Activated CD4-positive, CD25-positive, alpha-beta regulatory T cell treated with anti-CD3 and anti-CD28 coated beads, Interleukin-2, amount 50 U/mL, for 16 hours (primary cell): ENCODE measurements at regions not wholly inside any gene's neighbourhood (a gene's known extent, or its start where the extent isn't known, plus 50 kb on each side); places are given as distances from the start of the nearest gene placed in this dataset.
"Not testable (repeated sequence)": the region's sequence is repeated elsewhere in the genome, so short reads cannot be mapped to it uniquely, and the experiment has no call there.

Experiments used
- DNase-seq: peaks from one replicate; pipeline ENCODE4 v3.0.0-alpha.2; 2020; ENCODE audit warnings: low read depth, low spot score

DNA sequence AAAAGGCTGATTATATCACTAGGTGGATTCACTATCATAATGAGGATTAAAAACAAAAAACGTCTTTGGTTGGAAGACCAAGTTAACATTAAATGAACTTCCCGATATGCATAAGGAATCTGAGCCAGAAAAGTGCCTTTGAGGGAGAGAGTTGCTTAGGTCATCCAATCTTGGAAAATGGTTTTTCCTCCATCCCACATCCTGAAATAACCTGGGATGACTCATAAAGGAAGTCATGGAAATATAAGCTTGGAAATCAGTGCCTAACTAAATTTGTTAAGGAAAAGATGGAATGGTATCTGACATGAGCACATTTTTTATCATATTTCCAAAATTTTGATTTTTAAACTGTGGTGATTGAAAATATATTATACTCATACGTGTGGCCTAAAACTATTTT lies 66.0 kb downstream of the KBTBD8 start:
- DNase-seq, result no peak

GRCh38 chr3:67067251-67067650 lies 69.1 kb downstream of the KBTBD8 start:
- no peak for DNase-seq

DNA sequence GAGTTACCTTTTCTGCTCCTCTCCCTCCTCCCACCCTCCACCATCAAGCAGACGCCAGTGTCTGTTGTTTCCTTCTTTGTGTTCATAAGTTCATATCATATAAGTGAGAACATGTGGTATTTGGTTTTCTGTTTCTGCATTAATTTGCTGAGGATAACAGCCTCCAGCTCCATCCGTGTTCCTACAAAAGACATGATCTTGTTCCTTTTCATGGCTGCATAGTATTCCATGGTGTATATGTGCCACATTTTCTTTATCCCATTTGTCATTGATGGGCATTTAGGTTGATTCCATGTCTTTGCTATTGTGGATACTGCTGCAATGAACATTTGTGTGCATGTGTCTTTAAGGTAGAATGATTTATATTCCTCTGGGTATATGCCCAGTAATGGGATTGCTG lies 74.5 kb downstream of the KBTBD8 start:
- not testable (repeated sequence) for DNase-seq

GRCh38 chr3:67073812-67074211 lies 75.7 kb downstream of the KBTBD8 start:
- no peak for DNase-seq

- no peak for DNase-seq
Observed at GRCh38 chr3:67075295-67075694, 77.2 kb downstream of the KBTBD8 start.

GRCh38 chr3:67076607-67077006 lies 78.5 kb downstream of the KBTBD8 start:
- no peak for DNase-seq

DNA sequence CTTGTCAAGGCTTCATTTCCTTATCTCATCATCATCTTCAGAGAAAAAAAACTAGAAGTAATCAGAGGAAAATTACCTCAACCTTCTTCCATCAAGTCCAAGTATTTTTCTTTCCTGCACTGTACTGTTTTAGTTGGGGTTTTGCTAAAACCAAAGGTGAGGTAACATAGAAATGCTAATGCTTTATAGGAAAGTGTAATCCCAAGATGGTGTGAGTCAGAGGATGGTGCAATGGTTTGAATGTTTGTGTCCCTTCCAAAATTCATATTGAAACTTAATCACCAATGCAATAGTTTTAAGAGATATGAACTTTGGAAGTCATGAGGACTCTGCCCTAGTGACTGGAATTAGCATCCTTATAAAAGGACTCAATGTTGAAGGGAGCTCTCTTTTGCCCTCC lies 79.5 kb downstream of the KBTBD8 start:
- no peak for DNase-seq

DNA sequence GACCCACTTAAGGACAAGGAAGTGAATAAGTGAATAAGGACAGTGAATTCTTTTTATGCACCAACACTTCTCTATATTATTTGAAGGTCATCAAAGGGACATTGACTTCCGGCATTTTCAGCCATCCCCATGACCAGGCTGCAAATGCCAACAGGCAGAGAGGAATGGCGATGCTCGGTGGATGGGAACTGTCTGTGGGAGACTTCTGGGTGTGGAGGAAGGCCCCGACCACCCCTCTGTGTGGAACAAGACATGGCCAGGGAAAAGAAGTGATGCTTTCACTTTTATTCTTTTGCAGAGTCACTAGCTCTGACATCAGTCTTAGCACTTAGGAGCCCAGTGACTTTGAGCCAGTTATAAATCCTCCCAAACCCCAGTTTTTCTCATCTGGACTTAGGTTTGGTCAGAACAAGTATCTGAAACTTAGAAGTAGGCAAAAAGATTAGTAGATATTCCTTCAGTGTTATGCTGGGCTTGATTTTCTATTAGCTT lies 84.5 kb downstream of the KBTBD8 start:
- no peak for DNase-seq

DNA sequence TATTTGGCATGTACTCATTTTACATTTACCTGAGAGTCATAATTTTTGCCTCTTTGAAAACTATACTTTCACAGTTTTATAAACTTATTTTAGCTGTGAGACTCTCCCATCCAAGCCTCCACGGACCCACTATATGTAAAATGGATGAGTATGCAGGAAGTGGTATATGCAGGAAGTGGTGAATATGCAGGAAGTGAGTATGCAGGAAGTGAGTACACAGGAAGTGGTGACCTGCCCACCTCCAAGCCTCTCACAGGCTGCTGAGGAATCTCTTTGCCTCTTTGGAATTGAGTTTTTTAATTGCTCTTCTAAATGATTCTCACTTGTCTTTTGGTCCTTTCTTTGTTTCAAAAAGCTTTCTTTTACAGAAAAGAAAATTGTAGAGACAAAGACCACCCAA lies 85.2 kb downstream of the KBTBD8 start:
- peak; percentile 2 for DNase-seq

GRCh38 chr3:67087788-67088187 lies 89.7 kb downstream of the KBTBD8 start:
- no peak for DNase-seq

DNA sequence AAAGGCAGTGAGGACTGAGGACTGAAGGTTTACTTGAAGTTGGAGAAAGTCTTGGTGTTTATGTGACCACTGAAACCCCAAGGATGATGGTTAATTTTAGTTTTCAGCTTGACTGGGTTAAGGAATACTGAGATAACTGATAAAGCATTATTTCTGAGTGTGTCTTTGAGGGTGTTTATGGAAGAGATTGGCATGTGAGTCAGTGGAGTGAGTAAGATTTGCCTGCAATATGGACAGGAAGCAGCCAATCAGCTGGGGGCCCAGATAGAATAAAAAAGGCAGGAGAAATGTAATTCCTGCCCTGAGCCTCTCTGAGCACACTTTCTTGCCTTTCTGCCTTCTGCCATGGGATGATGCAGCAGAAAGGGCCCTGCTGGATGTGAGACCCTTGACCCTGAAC lies 92.4 kb downstream of the KBTBD8 start:
- no peak for DNase-seq

GRCh38 chr3:67093305-67093704 lies 95.2 kb downstream of the KBTBD8 start:
- no peak for DNase-seq

GRCh38 chr3:67094167-67094566 lies 96.1 kb downstream of the KBTBD8 start:
- DNase-seq, result no peak

DNA sequence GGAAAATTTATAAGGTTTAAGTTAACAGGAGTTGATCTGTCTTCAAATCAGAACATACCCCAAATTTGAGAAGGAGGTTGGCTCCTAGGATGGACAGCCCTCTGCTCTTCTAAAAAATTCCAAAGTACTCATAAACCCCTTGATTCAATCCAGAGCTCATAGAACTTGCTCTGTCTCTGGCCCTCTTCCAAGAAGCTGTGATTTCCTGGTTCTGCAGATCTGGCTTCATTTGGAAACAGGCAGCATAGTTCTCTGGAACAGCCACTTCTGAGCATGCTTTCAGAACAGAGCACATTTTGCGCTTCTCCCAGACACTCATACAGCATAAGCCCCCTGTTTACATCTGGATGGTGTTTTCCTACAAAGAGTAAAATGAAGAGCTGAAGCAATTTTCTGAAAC lies 96.7 kb downstream of the KBTBD8 start:
- DNase-seq, result no peak

- no peak for DNase-seq
Observed at GRCh38 chr3:67104388-67104787, 106.3 kb downstream of the KBTBD8 start.

DNA sequence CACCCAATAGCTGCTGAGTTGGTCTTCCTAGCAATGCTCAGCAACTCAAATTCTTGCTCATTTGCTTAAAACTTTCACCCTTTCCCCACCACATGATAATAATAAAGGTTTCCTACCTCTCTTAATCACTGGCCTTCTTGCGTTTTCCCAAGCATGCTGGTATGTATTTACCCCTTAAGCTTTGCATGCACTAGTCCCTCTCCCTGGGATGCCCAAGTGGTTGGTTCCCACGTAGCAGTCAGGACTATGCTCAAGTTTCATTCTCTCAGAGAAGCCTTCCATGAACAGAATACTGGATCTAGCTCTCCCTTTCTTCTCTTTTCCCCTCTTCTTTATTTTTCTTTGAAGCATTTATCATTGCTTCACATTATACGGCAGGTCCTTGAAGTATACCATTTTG lies 108.8 kb downstream of the KBTBD8 start:
- DNase-seq, result no peak

DNA sequence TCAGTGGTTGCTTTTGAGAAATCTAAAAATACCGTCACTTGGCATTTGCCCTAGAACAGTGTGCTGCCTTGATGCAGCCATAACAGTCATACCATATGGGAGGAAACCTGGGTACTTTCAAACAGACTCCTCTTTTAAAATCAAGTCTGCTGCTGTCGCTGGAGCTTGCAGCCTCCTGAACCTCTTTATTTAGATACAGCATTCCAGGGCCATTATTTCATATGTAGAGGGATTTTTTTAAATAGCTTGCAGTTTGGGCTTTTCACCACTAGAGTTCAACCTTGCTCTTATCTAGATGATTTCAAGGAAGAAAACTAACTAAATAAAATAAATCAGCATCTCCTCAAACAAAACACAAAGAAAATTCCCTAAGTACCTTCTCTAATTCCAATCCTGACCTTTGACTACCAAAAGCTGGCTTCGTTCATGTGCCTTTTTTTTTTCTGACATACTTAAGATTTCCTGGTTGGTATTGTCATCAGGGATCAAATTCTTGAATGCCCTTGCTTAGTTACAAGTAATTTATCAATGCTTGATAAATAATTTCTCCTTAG lies 111.6 kb downstream of the KBTBD8 start:
- no peak for DNase-seq

DNA sequence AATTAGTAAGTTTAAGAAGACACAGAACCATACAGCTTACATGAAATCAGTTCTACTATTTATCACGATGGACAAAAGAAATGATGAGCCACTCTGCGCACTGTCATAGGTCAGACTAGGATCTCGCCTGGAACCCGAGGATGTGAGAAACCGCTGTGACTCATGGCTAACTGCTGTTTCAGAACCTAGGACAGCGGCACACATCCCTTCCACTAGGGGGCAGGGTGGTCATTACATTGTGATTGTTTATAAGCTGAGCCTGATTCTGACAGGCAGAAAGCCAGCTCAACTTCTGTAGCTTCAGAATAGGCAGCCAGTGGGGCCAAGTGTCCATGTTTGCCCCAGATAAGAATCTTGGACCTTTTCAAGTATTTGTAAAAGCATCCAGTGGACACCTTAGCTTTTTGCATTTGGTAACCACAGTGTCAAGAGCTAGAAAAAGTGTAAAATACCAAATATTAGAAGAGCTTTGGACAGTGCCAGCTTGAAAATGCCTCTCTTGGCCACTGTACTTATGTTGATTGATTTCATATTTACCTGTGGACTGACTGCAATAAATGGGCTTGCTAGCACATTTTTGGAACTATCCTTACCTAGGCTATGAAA lies 115.8 kb downstream of the KBTBD8 start:
- peak; percentile 54 for DNase-seq

DNA sequence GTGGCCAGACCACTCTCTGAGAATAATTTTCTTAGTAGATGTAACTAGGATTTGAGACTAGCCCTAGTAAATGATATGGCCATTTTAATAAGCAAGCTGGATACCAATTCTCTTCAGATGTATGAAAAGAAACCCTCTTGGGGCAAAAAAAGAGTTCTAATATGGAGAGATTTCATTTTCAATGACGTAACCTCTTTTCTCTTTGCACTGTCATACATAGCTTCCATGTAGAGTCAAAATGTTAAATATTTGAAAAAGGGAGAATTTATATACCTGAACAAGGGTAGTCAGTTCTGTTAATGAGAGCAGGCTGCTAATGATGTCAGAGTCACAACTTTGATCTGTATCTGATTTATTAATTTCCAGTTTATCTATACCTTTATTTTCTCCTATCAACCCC lies 120.0 kb downstream of the KBTBD8 start:
- no peak for DNase-seq

- DNase-seq, result no peak
Observed at GRCh38 chr3:67118635-67119034, 120.5 kb downstream of the KBTBD8 start.

GRCh38 chr3:67123914-67124313 lies 125.8 kb downstream of the KBTBD8 start:
- DNase-seq, result no peak

GRCh38 chr3:67127254-67127653 lies 129.1 kb downstream of the KBTBD8 start:
- DNase-seq, result no peak

DNA sequence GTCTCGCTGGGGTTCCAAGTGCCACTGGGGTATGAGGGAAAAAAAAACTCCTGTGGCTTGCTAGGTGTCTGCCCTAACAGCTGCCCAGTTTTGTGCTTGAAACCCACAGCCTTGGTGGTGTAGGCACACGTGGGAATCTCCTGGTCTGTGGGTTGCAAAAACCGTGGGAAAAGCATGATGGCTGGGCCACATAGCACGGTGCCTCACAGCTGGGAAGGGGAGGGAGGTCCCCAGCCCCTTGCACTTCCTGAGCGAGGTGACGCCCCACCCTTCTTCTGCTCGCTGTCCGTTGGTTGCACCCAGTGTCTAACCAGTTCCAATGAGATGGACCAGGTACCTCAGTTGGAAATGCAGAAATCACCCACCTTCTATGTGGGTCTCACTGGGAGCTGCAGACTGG lies 144.3 kb downstream of the KBTBD8 start:
- DNase-seq, result no peak

DNA sequence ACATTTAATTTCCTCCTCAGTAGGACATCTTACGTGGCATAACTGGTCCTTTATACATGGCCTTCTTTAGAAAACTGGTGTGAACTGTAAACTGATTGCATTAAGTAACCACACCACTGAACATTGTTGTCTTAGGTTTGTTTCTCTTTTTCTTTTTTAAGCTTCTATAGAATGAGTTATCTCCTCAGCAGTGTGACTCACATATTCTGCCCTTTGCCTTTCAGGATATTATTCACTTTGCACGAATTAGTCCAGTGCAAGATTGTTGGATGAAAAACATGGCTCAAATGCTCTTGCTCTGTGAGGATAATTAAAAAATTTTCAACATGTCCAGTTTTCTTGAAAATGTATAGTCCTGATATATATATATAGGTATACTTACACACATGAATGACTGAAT lies 147.6 kb downstream of the KBTBD8 start:
- DNase-seq, result no peak
